Spleen (tissue), 11 donors: ENCODE measurements at regions not wholly inside any gene's neighbourhood (a gene's known extent, or its start where the extent isn't known, plus 50 kb on each side); places are given as distances from the start of the nearest gene placed in this dataset.
A peak's percentile ranks its signal among the peaks of the same experiment; 100 is the strongest.

Experiments used
- DNase-seq: peaks from one replicate; pipeline ENCODE4 v3.0.0-alpha.2; 2020
- H3K27ac ChIP-seq, 8 donors: fragments of 200-600 bp; sonication (generic) in 7 of 8; 1 replicate in 4 of 8; 2 replicates in 4 of 8; pipeline versions ENCODE4 v1.5.0 to v1.8.0; 2016 to 2021; ENCODE audit warnings: inconsistent platforms in 4 of 8, mild to moderate bottlenecking in 4 of 8, moderate library complexity in 1 of 8
- H3K27me3 ChIP-seq, 7 donors: fragments of 200-600 bp; sonication (generic) in 6 of 7; replicated peaks in 1 of 7; 1 replicate in 4 of 7; 2 replicates in 3 of 7; pipeline versions ENCODE4 v1.5.0 to v1.8.0; 2016 to 2021; ENCODE audit warnings: inconsistent platforms in 3 of 7, mild to moderate bottlenecking in 1 of 7
- H3K36me3 ChIP-seq, 6 donors: fragments of 200-600 bp; sonication (generic) in 5 of 6; 1 replicate in 4 of 6; 2 replicates in 2 of 6; pipeline versions ENCODE4 v1.5.0 to v1.8.0; 2016 to 2021; ENCODE audit warnings: inconsistent platforms in 2 of 6
- H3K4me1 ChIP-seq, 6 donors: fragments of 200-600 bp; sonication (generic) in 5 of 6; 1 replicate in 3 of 6; 2 replicates in 3 of 6; pipeline versions ENCODE4 v1.5.0 to v1.8.0; 2016 to 2021; ENCODE audit warnings: inconsistent platforms in 3 of 6
- H3K4me3 ChIP-seq, 8 donors: fragments of 200-600 bp; sonication (generic) in 7 of 8; 1 replicate in 4 of 8; 2 replicates in 4 of 8; pipeline versions ENCODE4 v1.5.0 to v1.8.0; 2016 to 2021; ENCODE audit warnings: inconsistent platforms in 4 of 8, mild to moderate bottlenecking in 4 of 8, moderate library complexity in 2 of 8
- H3K9me3 ChIP-seq, 8 donors: fragments of 200-600 bp; sonication (generic) in 7 of 8; 1 replicate in 4 of 8; 2 replicates in 4 of 8; pipeline versions ENCODE4 v1.5.0 to v1.8.0; 2016 to 2021; ENCODE audit warnings: inconsistent platforms in 4 of 8
- POLR2A ChIP-seq, 3 donors: fragments of 450-650 bp; IDR thresholded peaks; one replicate each; pipeline ENCODE4 v1.5.1; 2017; ENCODE audit warnings: antibody characterized with exemption in 3 of 3, mild to moderate bottlenecking in 1 of 3
- POLR2AphosphoS5 ChIP-seq, 3 donors: sonication (generic); formaldehyde crosslinking; IDR thresholded peaks; one replicate each; pipeline ENCODE4 v1.5.1; 2017; ENCODE audit warnings: antibody characterized with exemption in 3 of 3
- WGBS, 5 donors: extraction: QIAGEN DNeasy Blood & Tissue Kit in 3 of 5; methylation state at CpG; one replicate each; pipeline versions ENCODE4 v1.1.5 to v1.1.7; 2013 to 2018; 5-methylcytosine and 5-hydroxymethylcytosine counted together
- intact Hi-C: fragments of 100-400 bp; cut with DNase I; formaldehyde crosslinking; loops from one replicate; pipeline ENCODE4 v1.15.0; 2023; ENCODE audit warnings: low total_unique reads
- TF ChIP-seq, protein P1 (sequence below), 11 experiments: fragments of 200-600 bp in 7 of 11; fragments of 450-650 bp in 4 of 11; sonication (generic) in 4 of 11; IDR thresholded peaks in 8 of 11; conservative IDR thresholded peaks in 3 of 11; 1 replicate in 7 of 11; 2 replicates in 4 of 11; pipeline versions ENCODE4 v1.4.0 to v1.8.0; 2016 to 2021; ENCODE audit warnings: antibody characterized with exemption in 11 of 11, inconsistent platforms in 4 of 11, mild to moderate bottlenecking in 1 of 11
- donor health status: healthy with polysubstance abuse.
- donor health status: DM: no; HTN: no; CAD: no; lungs with moderate emphysema.
- donor health status: DM: no; HTN: no; CAD: no.
- donor health status: Bipolar disorder and iron deficiency.
- donor health status: healthy.
- donor health status: DM: no; HTN: no; CAD: no.
- donor health status: DM: yes; HTN: yes; CAD: no.

DNA sequence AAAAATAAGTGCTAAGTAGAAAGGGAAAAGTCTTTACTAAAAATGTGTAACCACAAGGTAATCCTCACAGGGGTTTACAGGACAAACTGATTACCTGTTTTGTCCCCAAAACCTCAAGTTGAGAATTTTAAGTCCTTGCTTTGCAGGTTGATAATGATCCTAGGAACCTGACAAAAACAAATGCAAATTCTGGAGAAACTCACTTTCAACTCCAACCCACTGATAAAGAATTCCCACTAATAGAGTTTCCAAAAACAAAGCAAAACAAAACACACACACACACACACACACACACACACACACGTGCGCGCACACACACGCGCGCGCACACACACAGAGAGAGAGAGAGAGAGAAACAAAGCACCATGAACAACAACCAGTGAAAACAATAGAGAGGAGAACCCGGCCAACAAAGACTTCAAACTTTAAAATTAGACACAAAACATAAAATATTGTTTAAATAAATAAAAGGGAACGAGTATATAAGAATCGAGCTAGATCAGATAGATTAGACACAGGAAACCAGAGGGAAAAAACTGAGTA lies 187.0 kb upstream of the FOXN3 start:
- peaks cover 0 to 41% (median 28%) of the 10 kb centered on the region in 8 donors for H3K9me3 ChIP-seq
- H3K4me3 ChIP-seq = no peak overlapping the region
- H3K36me3 ChIP-seq = peaks cover 0 to 5% (median 0%) of the 10 kb centered on the region in 6 donors
- 67 to 79% (median 77%) methylated on average over 10 of the region's 10 CpGs for WGBS, 5 donors
- no peaks in the 10 kb centered on the region for H3K27me3 ChIP-seq
- H3K4me1 ChIP-seq = peaks cover 0 to 35% (median 12%) of the 10 kb centered on the region in 6 donors
- intact Hi-C loops = no loop called here
- TF ChIP-seq POLR2AphosphoS5 (IDR thresholded peaks at IDR 0.05) (no peak), POLR2A (IDR thresholded peaks at IDR 0.05) (no peak)
- TF ChIP-seq, protein P1, sequence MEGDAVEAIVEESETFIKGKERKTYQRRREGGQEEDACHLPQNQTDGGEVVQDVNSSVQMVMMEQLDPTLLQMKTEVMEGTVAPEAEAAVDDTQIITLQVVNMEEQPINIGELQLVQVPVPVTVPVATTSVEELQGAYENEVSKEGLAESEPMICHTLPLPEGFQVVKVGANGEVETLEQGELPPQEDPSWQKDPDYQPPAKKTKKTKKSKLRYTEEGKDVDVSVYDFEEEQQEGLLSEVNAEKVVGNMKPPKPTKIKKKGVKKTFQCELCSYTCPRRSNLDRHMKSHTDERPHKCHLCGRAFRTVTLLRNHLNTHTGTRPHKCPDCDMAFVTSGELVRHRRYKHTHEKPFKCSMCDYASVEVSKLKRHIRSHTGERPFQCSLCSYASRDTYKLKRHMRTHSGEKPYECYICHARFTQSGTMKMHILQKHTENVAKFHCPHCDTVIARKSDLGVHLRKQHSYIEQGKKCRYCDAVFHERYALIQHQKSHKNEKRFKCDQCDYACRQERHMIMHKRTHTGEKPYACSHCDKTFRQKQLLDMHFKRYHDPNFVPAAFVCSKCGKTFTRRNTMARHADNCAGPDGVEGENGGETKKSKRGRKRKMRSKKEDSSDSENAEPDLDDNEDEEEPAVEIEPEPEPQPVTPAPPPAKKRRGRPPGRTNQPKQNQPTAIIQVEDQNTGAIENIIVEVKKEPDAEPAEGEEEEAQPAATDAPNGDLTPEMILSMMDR (IDR thresholded peaks at IDR 0.05 in 8 of 11, conservative IDR thresholded peaks at IDR 0.05 in 3 of 11) = no peak
- DNase-seq = no peak
- H3K27ac ChIP-seq = no peak overlapping the region

DNA sequence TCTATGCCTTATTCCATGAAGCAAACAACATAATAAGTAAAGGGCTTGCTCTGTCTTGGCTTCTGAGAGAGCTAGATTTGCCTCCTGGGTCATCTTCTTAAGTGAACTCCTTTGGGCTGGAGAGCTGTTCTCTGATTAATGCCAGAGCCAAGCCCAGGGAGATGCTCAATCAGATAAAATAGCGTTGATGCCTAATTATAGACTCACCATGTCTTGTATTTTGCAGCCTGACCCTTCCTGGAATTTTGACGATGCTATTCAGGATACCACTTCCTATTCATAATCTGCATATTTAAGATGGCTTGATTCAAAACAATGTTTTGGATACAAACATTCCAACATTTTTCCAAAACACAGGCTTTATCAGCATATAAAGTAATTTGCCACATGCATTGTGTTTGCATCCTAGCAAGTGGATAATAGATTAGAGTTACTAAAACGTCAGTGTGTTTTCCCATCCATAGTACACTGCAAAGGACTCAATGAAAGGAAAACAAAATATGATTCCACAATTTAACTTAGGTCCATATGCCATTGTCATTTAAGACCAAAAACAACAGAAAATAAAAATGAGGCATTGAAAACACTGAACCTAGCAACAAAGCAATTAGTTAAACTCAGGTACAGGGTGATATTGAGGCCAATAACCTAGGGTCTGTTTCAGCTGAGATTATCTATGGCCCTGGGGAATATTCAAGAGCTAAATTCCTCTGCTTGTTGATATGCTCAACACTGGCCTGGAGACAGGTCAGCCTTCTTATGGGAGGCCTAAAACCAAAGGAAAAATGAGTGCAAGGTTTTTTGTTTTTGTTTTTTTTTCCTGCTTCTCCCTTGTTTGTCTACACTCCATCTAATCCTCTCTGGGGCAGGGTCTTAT lies 184.2 kb upstream of the FOXN3 start:
- DNase-seq = no peak
- Histone ChIP-seq H3K4me1 (peaks cover 0 to 34% (median 12%) of the 10 kb centered on the region in 6 donors), H3K27ac (peak overlapping the region in 2 of 8 donors; percentile 11 to 22), H3K36me3 (peaks cover 0 to 20% (median 0%) of the 10 kb centered on the region in 6 donors), H3K27me3 (no peaks in the 10 kb centered on the region), H3K9me3 (peaks cover 5 to 66% (median 56%) of the 10 kb centered on the region in 8 donors), H3K4me3 (no peak overlapping the region)
- WGBS, 5 donors = 63 to 70% (median 65%) methylated on average over 3 of the region's 3 CpGs
- intact Hi-C loops = no loop called here
- no peak for TF ChIP-seq POLR2A (IDR thresholded peaks at IDR 0.05)
- TF ChIP-seq, protein P1 (IDR thresholded peaks at IDR 0.05 in 8 of 11, conservative IDR thresholded peaks at IDR 0.05 in 3 of 11) = no peak

DNA sequence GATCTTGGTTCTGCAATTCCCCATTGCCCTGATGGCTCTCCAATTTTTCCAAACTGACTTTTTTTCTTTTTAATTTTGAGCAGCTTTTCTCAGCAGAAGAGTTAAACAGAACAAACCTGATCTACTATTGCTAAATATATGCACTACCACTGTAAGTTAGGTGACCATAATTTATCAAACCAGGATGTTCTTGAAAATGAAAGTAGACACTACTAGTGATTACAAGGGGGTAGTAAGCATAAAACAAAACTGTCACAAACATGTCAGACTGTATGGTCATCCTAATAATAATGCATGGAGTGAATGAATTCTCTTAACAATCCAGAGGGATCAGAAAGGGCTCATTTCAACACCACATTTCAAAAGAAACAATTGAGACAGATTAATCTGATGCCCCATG lies 183.0 kb upstream of the FOXN3 start:
- H3K4me3 ChIP-seq = no peak overlapping the region
- peaks cover 0 to 34% (median 12%) of the 10 kb centered on the region in 6 donors for H3K4me1 ChIP-seq
- no peak for TF ChIP-seq POLR2A (IDR thresholded peaks at IDR 0.05)
- TF ChIP-seq, protein P1 (IDR thresholded peaks at IDR 0.05 in 8 of 11, conservative IDR thresholded peaks at IDR 0.05 in 3 of 11) = no peak
- TF ChIP-seq POLR2AphosphoS5 (IDR thresholded peaks at IDR 0.05) = no peak
- H3K27ac ChIP-seq = no peak overlapping the region
- intact Hi-C loops = no loop called here
- no peak for DNase-seq
- H3K36me3 ChIP-seq = peaks cover 0 to 22% (median 0%) of the 10 kb centered on the region in 6 donors
- peaks cover 5 to 62% (median 54%) of the 10 kb centered on the region in 8 donors for H3K9me3 ChIP-seq
- H3K27me3 ChIP-seq = no peaks in the 10 kb centered on the region

DNA sequence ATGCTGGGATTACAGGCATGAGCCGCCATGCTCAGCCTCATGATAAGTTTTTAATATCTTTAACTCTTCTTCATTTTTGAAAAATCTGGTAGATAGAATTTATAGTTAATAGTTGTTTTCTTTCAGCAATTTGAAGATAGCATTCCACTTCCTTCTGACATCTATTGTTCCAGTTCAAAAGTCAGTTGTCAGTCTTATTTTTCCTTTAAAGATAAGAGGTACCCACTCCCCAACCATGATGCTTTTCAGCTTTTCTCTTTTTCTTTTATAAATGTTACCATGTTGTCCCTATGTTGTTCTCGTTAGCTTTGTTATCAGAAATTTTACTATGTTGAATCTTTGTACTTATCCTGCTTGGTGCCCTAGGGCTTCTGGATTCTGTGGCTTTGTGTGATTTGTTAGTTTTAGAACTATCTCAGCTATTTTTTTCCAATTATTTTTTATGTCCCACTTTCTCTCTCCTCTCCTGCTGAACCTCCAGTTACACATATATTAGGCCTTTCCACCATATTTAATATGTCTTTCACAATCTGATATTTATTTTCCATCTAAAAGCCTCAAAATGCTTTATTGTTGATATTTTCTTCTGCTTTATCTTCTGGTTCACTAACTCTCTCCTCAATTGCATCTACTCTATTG lies 181.6 kb upstream of the FOXN3 start:
- Histone ChIP-seq H3K36me3 (peaks cover 0 to 34% (median 0%) of the 10 kb centered on the region in 6 donors), H3K27ac (no peak overlapping the region), H3K4me3 (no peak overlapping the region), H3K27me3 (no peaks in the 10 kb centered on the region), H3K4me1 (peaks cover 0 to 24% (median 12%) of the 10 kb centered on the region in 6 donors), H3K9me3 (peaks cover 5 to 72% (median 64%) of the 10 kb centered on the region in 8 donors)
- intact Hi-C loops = no loop called here
- WGBS, 5 donors = 97 to 99% (median 98%) methylated on average over 2 of the region's 2 CpGs
- TF ChIP-seq POLR2AphosphoS5 (IDR thresholded peaks at IDR 0.05) = no peak
- TF ChIP-seq POLR2A (IDR thresholded peaks at IDR 0.05) = no peak
- TF ChIP-seq, protein P1 (IDR thresholded peaks at IDR 0.05 in 8 of 11, conservative IDR thresholded peaks at IDR 0.05 in 3 of 11) = no peak
- DNase-seq = no peak
